HG02852 (cell line): ENCODE measurements at regions not wholly inside any gene's neighbourhood (a gene's known extent, or its start where the extent isn't known, plus 50 kb on each side); places are given as distances from the start of the nearest gene placed in this dataset.

Experiments
- ATAC-seq: cut with Tn5 transposase; IDR thresholded peaks from one replicate; pipeline ENCODE4 v1.9.1; 2021; ENCODE audit warnings: mild to moderate bottlenecking, moderate library complexity; ENCODE audit not compliant: unreplicated experiment

GRCh38 chr4:14878681-14879080 lies 123.6 kb upstream of the CPEB2 start:
- ATAC-seq, result no peak

GRCh38 chr4:14879683-14880082 lies 122.6 kb upstream of the CPEB2 start:
- no peak for ATAC-seq

GRCh38 chr4:14880805-14881204 lies 121.5 kb upstream of the CPEB2 start:
- no peak for ATAC-seq

GRCh38 chr4:14883166-14883565 lies 119.1 kb upstream of the CPEB2 start:
- no peak for ATAC-seq

- ATAC-seq, result no peak
Measured at GRCh38 chr4:14883661-14884060, 118.6 kb upstream of the CPEB2 start.

GRCh38 chr4:14887842-14888433 lies 114.3 kb upstream of the CPEB2 start:
- ATAC-seq, result no peak

- ATAC-seq, result no peak
Measured at GRCh38 chr4:14888790-14889572, 113.3 kb upstream of the CPEB2 start.

- ATAC-seq, result no peak
Measured at GRCh38 chr4:14892563-14892962, 109.7 kb upstream of the CPEB2 start.

GRCh38 chr4:14893713-14894112 lies 108.6 kb upstream of the CPEB2 start:
- ATAC-seq, result no peak

- no peak for ATAC-seq
Measured at GRCh38 chr4:14894392-14895292, 107.6 kb upstream of the CPEB2 start.

- ATAC-seq, result no peak
Measured at GRCh38 chr4:14896656-14897175, 105.6 kb upstream of the CPEB2 start.

GRCh38 chr4:14897217-14897616 lies 105.1 kb upstream of the CPEB2 start:
- no peak for ATAC-seq

GRCh38 chr4:14898989-14899388 lies 103.3 kb upstream of the CPEB2 start:
- ATAC-seq, result no peak

GRCh38 chr4:14902342-14902741 lies 99.9 kb upstream of the CPEB2 start:
- ATAC-seq, result no peak

GRCh38 chr4:14903321-14903720 lies 99.0 kb upstream of the CPEB2 start:
- ATAC-seq, result no peak

GRCh38 chr4:14906805-14907204 lies 95.5 kb upstream of the CPEB2 start:
- no peak for ATAC-seq

- ATAC-seq, result no peak
Measured at GRCh38 chr4:14908635-14909034, 93.6 kb upstream of the CPEB2 start.

GRCh38 chr4:14910411-14910810 lies 91.9 kb upstream of the CPEB2 start:
- ATAC-seq, result no peak

- ATAC-seq, result no peak
Measured at GRCh38 chr4:14912426-14912825, 89.9 kb upstream of the CPEB2 start.

GRCh38 chr4:14915018-14915417 lies 87.3 kb upstream of the CPEB2 start:
- no peak for ATAC-seq

GRCh38 chr4:14916554-14917297 lies 85.6 kb upstream of the CPEB2 start:
- ATAC-seq, result no peak
